ENCODE measurements at regions not wholly inside any gene's neighbourhood (a gene's known extent, or its start where the extent isn't known, plus 50 kb on each side); places are given as distances from the start of the nearest gene placed in this dataset.
A peak's percentile ranks its signal among the peaks of the same experiment; 100 is the strongest.

DNA sequence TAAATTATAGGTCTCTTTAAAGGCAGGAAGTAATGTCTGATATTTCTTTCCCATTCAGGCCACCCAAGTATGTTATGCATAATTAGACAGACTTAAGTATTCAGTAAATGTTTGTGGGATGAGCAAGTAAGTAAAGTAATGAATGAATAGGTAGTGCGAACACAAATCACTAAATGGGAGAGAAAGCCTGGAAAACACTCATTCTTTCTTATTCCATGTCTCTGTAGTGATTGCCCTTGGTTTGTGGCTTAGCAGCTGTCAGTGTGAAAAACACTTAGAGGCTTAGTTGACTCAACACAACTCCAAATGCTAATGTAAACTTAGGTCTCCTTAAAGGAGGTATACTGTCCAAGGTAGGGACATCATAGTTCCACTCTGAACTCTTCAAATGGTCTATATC lies 182.5 kb downstream of the ZC3H11B start:
- Histone ChIP-seq H2AFZ (ENCODE audit: low read length) (no peak overlapping the region), H3K9ac (ENCODE audit: insufficient read depth, low read length) (no peak overlapping the region), H3K9me3 (ENCODE audit: control insufficient read depth, insufficient read depth, low read depth, low read length) (no peaks in the 10 kb centered on the region), H3K79me2 (ENCODE audit: control insufficient read depth, insufficient read depth, low read length) (no peaks in the 10 kb centered on the region), H3K36me3 (ENCODE audit: control insufficient read depth, insufficient read depth, low read length) (no peaks in the 10 kb centered on the region), H3K4me1 (ENCODE audit: control insufficient read depth, extremely low read depth, insufficient read depth, low read length) (no peaks in the 10 kb centered on the region), H4K20me1 (ENCODE audit: control insufficient read depth, extremely low read depth, insufficient read depth, low read length) (no peaks in the 10 kb centered on the region), H3K27me3 (ENCODE audit: control insufficient read depth, insufficient read depth, low read length) (no peaks in the 10 kb centered on the region), H3K4me2 (ENCODE audit: extremely low read depth, insufficient read depth, low read length) (no peak overlapping the region), H3K27ac (ENCODE audit: insufficient read depth, low read length) (no peak overlapping the region), H3K4me3 (replicated peaks in 1 of 4; ENCODE audit: control extremely low read depth in 1 of 4, insufficient read depth in 1 of 4, low read depth in 3 of 4, low read length in 4 of 4) (no peak overlapping the region)
- DNase-seq (ENCODE audit: low read depth in 2 of 2): peak in 1 of 2 donors; percentile 84
- TF ChIP-seq, protein P1, sequence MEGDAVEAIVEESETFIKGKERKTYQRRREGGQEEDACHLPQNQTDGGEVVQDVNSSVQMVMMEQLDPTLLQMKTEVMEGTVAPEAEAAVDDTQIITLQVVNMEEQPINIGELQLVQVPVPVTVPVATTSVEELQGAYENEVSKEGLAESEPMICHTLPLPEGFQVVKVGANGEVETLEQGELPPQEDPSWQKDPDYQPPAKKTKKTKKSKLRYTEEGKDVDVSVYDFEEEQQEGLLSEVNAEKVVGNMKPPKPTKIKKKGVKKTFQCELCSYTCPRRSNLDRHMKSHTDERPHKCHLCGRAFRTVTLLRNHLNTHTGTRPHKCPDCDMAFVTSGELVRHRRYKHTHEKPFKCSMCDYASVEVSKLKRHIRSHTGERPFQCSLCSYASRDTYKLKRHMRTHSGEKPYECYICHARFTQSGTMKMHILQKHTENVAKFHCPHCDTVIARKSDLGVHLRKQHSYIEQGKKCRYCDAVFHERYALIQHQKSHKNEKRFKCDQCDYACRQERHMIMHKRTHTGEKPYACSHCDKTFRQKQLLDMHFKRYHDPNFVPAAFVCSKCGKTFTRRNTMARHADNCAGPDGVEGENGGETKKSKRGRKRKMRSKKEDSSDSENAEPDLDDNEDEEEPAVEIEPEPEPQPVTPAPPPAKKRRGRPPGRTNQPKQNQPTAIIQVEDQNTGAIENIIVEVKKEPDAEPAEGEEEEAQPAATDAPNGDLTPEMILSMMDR (conservative IDR thresholded peaks at IDR 0.05 in 1 of 2, IDR thresholded peaks at IDR 0.05 in 1 of 2; ENCODE audit: low read depth in 1 of 2, low read length in 2 of 2): no peak
- TF ChIP-seq EZH2 (IDR thresholded peaks at IDR 0.05; ENCODE audit: low read length, missing control alignments): no peak

DNA sequence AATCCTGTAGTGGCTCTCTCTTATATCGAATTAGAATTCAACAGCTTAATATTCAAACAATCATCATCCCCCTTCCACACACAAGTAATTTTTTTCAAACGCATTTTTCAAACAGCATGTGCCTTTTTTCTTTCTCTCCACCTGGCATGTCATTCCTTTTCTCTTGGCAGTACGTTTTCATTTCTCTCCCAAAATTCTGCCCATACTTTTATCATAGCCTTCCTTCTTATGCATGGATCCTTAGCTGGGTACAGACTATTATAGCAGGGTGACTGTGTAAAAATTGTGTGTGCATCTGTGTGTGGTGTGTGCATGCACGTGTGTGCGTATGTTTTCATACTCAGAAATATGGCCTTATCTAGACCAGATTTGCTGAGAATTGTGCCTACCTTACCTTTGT lies 184.3 kb downstream of the ZC3H11B start:
- H3K4me1 ChIP-seq (ENCODE audit: control insufficient read depth, extremely low read depth, insufficient read depth, low read length): no peaks in the 10 kb centered on the region
- no peak overlapping the region for H3K4me2 ChIP-seq (ENCODE audit: extremely low read depth, insufficient read depth, low read length)
- H2AFZ ChIP-seq (ENCODE audit: low read length): no peak overlapping the region
- H3K4me3 ChIP-seq (replicated peaks in 1 of 4; ENCODE audit: control extremely low read depth in 1 of 4, insufficient read depth in 1 of 4, low read depth in 3 of 4, low read length in 4 of 4): no peak overlapping the region
- TF ChIP-seq EZH2 (IDR thresholded peaks at IDR 0.05; ENCODE audit: low read length, missing control alignments): no peak
- TF ChIP-seq, protein P1 (conservative IDR thresholded peaks at IDR 0.05 in 1 of 2, IDR thresholded peaks at IDR 0.05 in 1 of 2; ENCODE audit: low read depth in 1 of 2, low read length in 2 of 2): no peak
- no peaks in the 10 kb centered on the region for H3K9me3 ChIP-seq (ENCODE audit: control insufficient read depth, insufficient read depth, low read depth, low read length)
- H3K79me2 ChIP-seq (ENCODE audit: control insufficient read depth, insufficient read depth, low read length): no peaks in the 10 kb centered on the region
- no peak overlapping the region for H3K27ac ChIP-seq (ENCODE audit: insufficient read depth, low read length)
- no peak for DNase-seq (ENCODE audit: low read depth in 2 of 2)
- no peak overlapping the region for H3K9ac ChIP-seq (ENCODE audit: insufficient read depth, low read length)
- H3K36me3 ChIP-seq (ENCODE audit: control insufficient read depth, insufficient read depth, low read length): no peaks in the 10 kb centered on the region
- H3K27me3 ChIP-seq (ENCODE audit: control insufficient read depth, insufficient read depth, low read length): no peaks in the 10 kb centered on the region
- no peaks in the 10 kb centered on the region for H4K20me1 ChIP-seq (ENCODE audit: control insufficient read depth, extremely low read depth, insufficient read depth, low read length)

DNA sequence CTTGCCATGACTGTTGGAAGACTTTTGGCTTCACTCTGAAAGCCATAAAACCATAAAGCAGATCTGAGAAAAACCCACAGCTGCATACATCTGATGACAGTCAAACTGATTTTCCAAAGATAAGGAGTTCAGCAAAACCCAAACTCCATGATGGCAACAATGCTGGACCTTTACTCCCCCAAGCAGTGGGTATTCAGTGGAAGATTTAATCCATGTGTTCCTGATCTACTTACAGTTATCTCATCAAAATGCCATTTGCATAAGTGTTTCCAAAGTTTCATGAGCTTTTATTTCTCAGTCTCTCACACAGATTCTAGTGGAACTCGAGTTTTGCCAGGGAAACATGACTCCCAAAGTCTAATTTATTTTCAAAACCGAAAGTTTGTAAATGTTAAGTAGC lies 184.9 kb downstream of the ZC3H11B start:
- Histone ChIP-seq H3K9ac (ENCODE audit: insufficient read depth, low read length) (no peak overlapping the region), H3K4me3 (replicated peaks in 1 of 4; ENCODE audit: control extremely low read depth in 1 of 4, insufficient read depth in 1 of 4, low read depth in 3 of 4, low read length in 4 of 4) (no peak overlapping the region), H3K36me3 (ENCODE audit: control insufficient read depth, insufficient read depth, low read length) (no peaks in the 10 kb centered on the region), H3K27ac (ENCODE audit: insufficient read depth, low read length) (no peak overlapping the region), H3K27me3 (ENCODE audit: control insufficient read depth, insufficient read depth, low read length) (no peaks in the 10 kb centered on the region), H2AFZ (ENCODE audit: low read length) (no peak overlapping the region), H3K79me2 (ENCODE audit: control insufficient read depth, insufficient read depth, low read length) (no peaks in the 10 kb centered on the region), H3K9me3 (ENCODE audit: control insufficient read depth, insufficient read depth, low read depth, low read length) (no peaks in the 10 kb centered on the region), H3K4me2 (ENCODE audit: extremely low read depth, insufficient read depth, low read length) (no peak overlapping the region), H4K20me1 (ENCODE audit: control insufficient read depth, extremely low read depth, insufficient read depth, low read length) (no peaks in the 10 kb centered on the region), H3K4me1 (ENCODE audit: control insufficient read depth, extremely low read depth, insufficient read depth, low read length) (peaks cover 2% of the 10 kb centered on the region)
- TF ChIP-seq EZH2 (IDR thresholded peaks at IDR 0.05; ENCODE audit: low read length, missing control alignments): no peak
- TF ChIP-seq, protein P1 (conservative IDR thresholded peaks at IDR 0.05 in 1 of 2, IDR thresholded peaks at IDR 0.05 in 1 of 2; ENCODE audit: low read depth in 1 of 2, low read length in 2 of 2): no peak
- DNase-seq (ENCODE audit: low read depth in 2 of 2): peak; percentile 24 to 56
